Heart left ventricle (tissue), 16 donors: ENCODE measurements at regions not wholly inside any gene's neighbourhood (a gene's known extent, or its start where the extent isn't known, plus 50 kb on each side); places are given as distances from the start of the nearest gene placed in this dataset.
"Not testable (repeated sequence)": the region's sequence is repeated elsewhere in the genome, so short reads cannot be mapped to it uniquely, and the experiment has no call there.

Experiments used
- ATAC-seq, 4 donors: fragments of 200-7000 bp; cut with Tn5 transposase; one replicate each; pipeline ENCODE4 v1.9.1; 2020 to 2022; ENCODE audit warnings: moderate library complexity in 4 of 4, mild to moderate bottlenecking in 3 of 4, moderate number of reproducible peaks in 1 of 4
- DNase-seq, 5 donors: peaks; one replicate each; pipeline ENCODE4 v3.0.0-alpha.2; 2020
- H3K27ac ChIP-seq, 12 donors: fragments of 200-600 bp; sonication (generic) in 4 of 12; one replicate each; pipeline versions ENCODE4 v1.5.0 to v1.8.0; 2016 to 2022; ENCODE audit warnings: mild to moderate bottlenecking in 2 of 12
- H3K27me3 ChIP-seq, 9 donors: fragments of 200-600 bp; sonication (generic) in 2 of 9; one replicate each; pipeline versions ENCODE4 v1.5.1 to v1.8.0; 2016 to 2022; ENCODE audit warnings: mild to moderate bottlenecking in 3 of 9
- H3K36me3 ChIP-seq, 9 donors: fragments of 200-600 bp; sonication (generic) in 2 of 9; one replicate each; pipeline versions ENCODE4 v1.5.0 to v1.8.0; 2018 to 2022; ENCODE audit warnings: mild to moderate bottlenecking in 2 of 9
- H3K4me1 ChIP-seq, 12 donors: fragments of 200-600 bp; sonication (generic) in 4 of 12; one replicate each; pipeline versions ENCODE4 v1.5.0 to v1.8.0; 2016 to 2022; ENCODE audit warnings: mild to moderate bottlenecking in 3 of 12
- H3K4me3 ChIP-seq, 12 donors: fragments of 200-600 bp; sonication (generic) in 4 of 12; one replicate each; pipeline versions ENCODE4 v1.5.0 to v1.8.0; 2017 to 2022; ENCODE audit warnings: mild to moderate bottlenecking in 9 of 12, moderate library complexity in 4 of 12
- H3K9me3 ChIP-seq, 12 donors: fragments of 200-600 bp; sonication (generic) in 4 of 12; one replicate each; pipeline versions ENCODE4 v1.5.0 to v1.8.0; 2016 to 2022; ENCODE audit warnings: mild to moderate bottlenecking in 1 of 12
- POLR2A ChIP-seq, 2 donors: fragments of 450-650 bp; IDR thresholded peaks; one replicate each; pipeline ENCODE4 v1.6.1; 2017; ENCODE audit warnings: antibody characterized with exemption in 2 of 2, mild to moderate bottlenecking in 2 of 2, moderate library complexity in 2 of 2
- WGBS, 4 donors: extraction: QIAGEN DNeasy Blood & Tissue Kit in 2 of 4; methylation state at CpG; one replicate each; pipeline versions ENCODE4 v1.1.5 to v1.1.7; 2013 to 2018; 5-methylcytosine and 5-hydroxymethylcytosine counted together
- intact Hi-C, 10 donors: fragments of 100-400 bp; cut with DNase I; formaldehyde crosslinking; loops; one replicate each; pipeline versions ENCODE4 v1.11.1 to v1.14.2; 2022
- TF ChIP-seq, protein P1 (sequence below), 12 donors: fragments of 200-600 bp; sonication (generic) in 4 of 12; IDR thresholded peaks; one replicate each; pipeline versions ENCODE4 v1.5.0 to v1.8.0; 2018 to 2022; ENCODE audit warnings: antibody characterized with exemption in 12 of 12, mild to moderate bottlenecking in 5 of 12
- donor health status: ischemic (EF 13 %, LVEDD 7.1; RV severe dilation, severe dysfunction).
- donor health status: healthy with polysubstance abuse.
- donor health status: DM: no; HTN: yes; CAD: no.
- donor health status: DM: no; HTN: no; CAD: no.
- donor health status: ischemic (EF 25% LVEDD 6.9; RV normal size, moderate dysfunction).
- donor health status: ischemic (EF 25% LVEDD 5.7; RV mildly dilated, moderate dysfunction).
- donor health status: healthy.
- donor health status: DM: yes; HTN: yes; CAD: no.
- donor health status: ischemic (EF 35%, LVEDD 5.7; RV mildly dilated, moderate dysfunction).
- donor health status: nonischemic (EF 11% LVEDD 7.7; RV severe dilation, severe dysfunction).
- donor health status: DM: yes; HTN: yes; CAD: no.
- donor health status: PGD.
- donor health status: ischemic (EF 29% LVEDD 5.4; RV normal size, mild dysfunction).
- donor health status: nonischemic (EF 23%, LVEDD 6.1; RV moderate dilation, normal function).

DNA sequence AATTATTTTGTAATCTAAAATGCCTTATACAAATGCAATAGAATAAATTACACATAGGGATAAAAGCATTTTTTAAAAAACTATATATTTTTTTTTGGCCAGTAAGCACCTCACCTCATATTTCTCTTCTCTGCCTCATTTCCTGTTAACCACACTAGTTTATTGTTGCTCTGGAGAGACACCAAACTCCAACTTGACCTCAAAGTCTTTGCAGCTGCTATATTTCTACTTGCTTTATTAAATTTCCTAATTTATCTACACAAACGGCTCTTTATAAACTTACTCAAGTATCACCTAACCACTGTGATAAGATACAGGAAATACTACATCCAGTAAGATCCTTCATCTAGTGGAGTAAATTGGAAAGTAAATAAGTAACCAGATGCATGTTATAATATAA is 622.3 kb downstream of the C12orf50 start:
- no peak overlapping the region for H3K27ac ChIP-seq
- no peaks in the 10 kb centered on the region for H3K36me3 ChIP-seq
- H3K4me1 ChIP-seq, result no peaks in the 10 kb centered on the region
- no peaks in the 10 kb centered on the region for H3K27me3 ChIP-seq
- H3K9me3 ChIP-seq, result peaks cover 0 to 8% (median 0%) of the 10 kb centered on the region in 12 donors
- no peak overlapping the region for H3K4me3 ChIP-seq
- WGBS, 4 donors, result 6 to 18% (median 14%) methylated on average over 1 of the region's 1 CpG
- ATAC-seq, result no peak
- intact Hi-C loops, result no loop called here
- DNase-seq, result no peak
- no peak for TF ChIP-seq POLR2A (IDR thresholded peaks at IDR 0.05)
- TF ChIP-seq, protein P1, sequence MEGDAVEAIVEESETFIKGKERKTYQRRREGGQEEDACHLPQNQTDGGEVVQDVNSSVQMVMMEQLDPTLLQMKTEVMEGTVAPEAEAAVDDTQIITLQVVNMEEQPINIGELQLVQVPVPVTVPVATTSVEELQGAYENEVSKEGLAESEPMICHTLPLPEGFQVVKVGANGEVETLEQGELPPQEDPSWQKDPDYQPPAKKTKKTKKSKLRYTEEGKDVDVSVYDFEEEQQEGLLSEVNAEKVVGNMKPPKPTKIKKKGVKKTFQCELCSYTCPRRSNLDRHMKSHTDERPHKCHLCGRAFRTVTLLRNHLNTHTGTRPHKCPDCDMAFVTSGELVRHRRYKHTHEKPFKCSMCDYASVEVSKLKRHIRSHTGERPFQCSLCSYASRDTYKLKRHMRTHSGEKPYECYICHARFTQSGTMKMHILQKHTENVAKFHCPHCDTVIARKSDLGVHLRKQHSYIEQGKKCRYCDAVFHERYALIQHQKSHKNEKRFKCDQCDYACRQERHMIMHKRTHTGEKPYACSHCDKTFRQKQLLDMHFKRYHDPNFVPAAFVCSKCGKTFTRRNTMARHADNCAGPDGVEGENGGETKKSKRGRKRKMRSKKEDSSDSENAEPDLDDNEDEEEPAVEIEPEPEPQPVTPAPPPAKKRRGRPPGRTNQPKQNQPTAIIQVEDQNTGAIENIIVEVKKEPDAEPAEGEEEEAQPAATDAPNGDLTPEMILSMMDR (IDR thresholded peaks at IDR 0.05), result no peak

DNA sequence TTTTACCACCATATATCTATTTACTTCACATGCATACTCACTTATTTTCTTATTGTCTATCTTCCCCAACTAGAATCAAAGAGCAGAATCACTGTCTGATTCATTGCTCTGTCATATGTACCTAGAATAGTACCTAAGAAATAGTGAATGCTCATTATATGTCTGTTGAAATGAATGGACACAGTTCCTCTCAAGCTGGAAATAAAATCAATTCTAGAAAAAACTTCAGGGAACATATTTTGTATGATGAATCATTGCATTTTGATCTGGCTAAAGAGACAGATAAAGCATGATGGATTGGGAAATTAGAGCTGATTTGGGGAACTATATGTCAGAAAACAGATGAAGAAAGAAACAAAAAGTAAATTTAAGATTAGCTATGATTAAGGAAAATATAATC is 623.3 kb downstream of the C12orf50 start:
- peaks cover 0 to 8% (median 0%) of the 10 kb centered on the region in 12 donors for H3K9me3 ChIP-seq

DNA sequence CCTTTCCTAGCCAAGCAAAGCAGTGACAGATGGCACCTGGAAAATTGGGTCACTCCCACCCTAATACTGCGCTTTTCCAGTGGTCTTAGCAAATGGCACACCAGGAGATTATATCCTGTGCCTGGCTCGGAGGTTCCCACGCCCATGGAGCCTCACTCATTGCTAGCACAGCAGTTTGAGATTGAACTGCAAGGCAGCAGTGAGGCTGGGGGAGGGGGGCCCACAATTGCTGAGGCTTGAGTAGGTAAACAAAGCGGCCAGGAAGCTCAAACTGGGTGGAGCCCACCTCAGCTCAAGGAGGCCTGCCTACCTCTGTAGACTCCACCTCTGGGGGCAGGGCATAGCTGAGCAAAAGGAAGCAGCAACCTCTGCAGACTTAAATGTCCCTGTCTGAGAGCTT is 635.0 kb downstream of the C12orf50 start:
- H3K27ac ChIP-seq, H3K4me3 ChIP-seq, H3K27me3 ChIP-seq, ATAC-seq, H3K36me3 ChIP-seq, DNase-seq, intact Hi-C loops, H3K4me1 ChIP-seq: not testable (repeated sequence)
- peaks cover 0 to 16% (median 5%) of the 10 kb centered on the region in 12 donors for H3K9me3 ChIP-seq
- 80 to 88% (median 87%) methylated on average over 3 to 4 of the region's 4 CpGs for WGBS, 4 donors

More for the DNA sequence above, 623.3 kb downstream of the C12orf50 start:
- DNase-seq (no peak), ATAC-seq (no peak)
- H3K27me3 ChIP-seq, result no peaks in the 10 kb centered on the region
- intact Hi-C loops, result no loop called here
- no peaks in the 10 kb centered on the region for H3K36me3 ChIP-seq
- H3K4me1 ChIP-seq, result no peaks in the 10 kb centered on the region
- H3K4me3 ChIP-seq, result no peak overlapping the region
- H3K27ac ChIP-seq, result no peak overlapping the region
- no peak for TF ChIP-seq POLR2A (IDR thresholded peaks at IDR 0.05)
- TF ChIP-seq, protein P1 (IDR thresholded peaks at IDR 0.05), result no peak

DNA sequence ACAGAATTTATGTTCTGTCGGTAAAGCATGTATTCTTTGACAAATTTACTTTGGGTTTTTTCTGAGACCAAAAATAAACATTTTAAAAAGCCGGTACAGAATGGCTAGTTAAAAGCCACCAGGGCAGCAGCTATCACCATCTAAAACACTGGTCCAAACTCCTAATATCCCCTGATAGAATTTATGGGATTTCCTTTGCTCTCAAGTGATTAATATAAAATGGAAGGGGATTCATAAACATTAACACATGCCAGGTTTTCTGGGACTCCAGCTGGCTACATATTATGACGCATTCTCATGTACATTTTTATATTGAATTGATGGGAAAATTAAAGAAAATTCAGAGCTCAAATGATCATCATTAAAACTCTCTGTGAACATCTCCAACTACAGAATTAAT is 640.8 kb downstream of the C12orf50 start:
- 76 to 87% (median 79%) methylated on average over 3 of the region's 3 CpGs for WGBS, 4 donors
- intact Hi-C loops, result no loop called here
- Histone ChIP-seq H3K27me3 (no peaks in the 10 kb centered on the region), H3K27ac (no peak overlapping the region), H3K4me1 (no peaks in the 10 kb centered on the region), H3K9me3 (peaks cover 0 to 3% (median 0%) of the 10 kb centered on the region in 12 donors), H3K4me3 (no peak overlapping the region), H3K36me3 (no peaks in the 10 kb centered on the region)
- DNase-seq, result no peak
- TF ChIP-seq, protein P1 (IDR thresholded peaks at IDR 0.05), result no peak
- TF ChIP-seq POLR2A (IDR thresholded peaks at IDR 0.05), result no peak
- no peak for ATAC-seq

DNA sequence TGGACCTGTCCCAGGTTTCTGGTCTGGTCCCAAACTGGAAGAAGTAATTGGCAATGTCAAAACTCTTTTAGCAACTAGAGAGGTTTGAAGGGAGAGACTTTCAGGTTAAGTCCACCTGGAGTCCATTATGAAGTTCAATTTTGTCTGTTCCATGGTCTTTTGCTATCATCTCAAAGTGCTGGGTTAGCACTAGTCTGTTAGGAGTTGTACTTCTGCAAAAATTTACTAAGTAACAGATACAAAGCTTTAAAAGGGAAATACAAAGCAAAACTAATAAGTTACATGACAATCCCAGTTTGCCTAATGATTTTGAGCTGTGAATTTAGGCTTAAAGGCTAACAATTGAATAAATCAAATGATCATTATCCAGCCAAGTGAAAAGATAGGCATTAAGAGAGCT is 643.9 kb downstream of the C12orf50 start:
- DNase-seq (no peak), ATAC-seq (no peak)
- no peaks in the 10 kb centered on the region for H3K36me3 ChIP-seq
- no peaks in the 10 kb centered on the region for H3K9me3 ChIP-seq
- no peak overlapping the region for H3K4me3 ChIP-seq
- intact Hi-C loops, result no loop called here
- no peaks in the 10 kb centered on the region for H3K27me3 ChIP-seq
- no peak for TF ChIP-seq POLR2A (IDR thresholded peaks at IDR 0.05)
- TF ChIP-seq, protein P1 (IDR thresholded peaks at IDR 0.05), result no peak
- no peaks in the 10 kb centered on the region for H3K4me1 ChIP-seq
- H3K27ac ChIP-seq, result no peak overlapping the region
